Neural progenitor cell (in vitro differentiated cells): ENCODE measurements at regions not wholly inside any gene's neighbourhood (a gene's known extent, or its start where the extent isn't known, plus 50 kb on each side); places are given as distances from the start of the nearest gene placed in this dataset.

ENCODE experiments used
- EZH2phosphoT487 ChIP-seq: fragments of 200-600 bp; sonication (generic); IDR thresholded peaks from 2 replicates; pipeline ENCODE4 v1.6.1; 2017; ENCODE audit warnings: antibody characterized with exemption
- TF ChIP-seq, protein P1 (sequence below): fragments of 200-600 bp; sonication (generic); IDR thresholded peaks from 2 replicates; pipeline ENCODE4 v1.5.1; 2017; ENCODE audit warnings: antibody characterized with exemption, mild to moderate bottlenecking

DNA sequence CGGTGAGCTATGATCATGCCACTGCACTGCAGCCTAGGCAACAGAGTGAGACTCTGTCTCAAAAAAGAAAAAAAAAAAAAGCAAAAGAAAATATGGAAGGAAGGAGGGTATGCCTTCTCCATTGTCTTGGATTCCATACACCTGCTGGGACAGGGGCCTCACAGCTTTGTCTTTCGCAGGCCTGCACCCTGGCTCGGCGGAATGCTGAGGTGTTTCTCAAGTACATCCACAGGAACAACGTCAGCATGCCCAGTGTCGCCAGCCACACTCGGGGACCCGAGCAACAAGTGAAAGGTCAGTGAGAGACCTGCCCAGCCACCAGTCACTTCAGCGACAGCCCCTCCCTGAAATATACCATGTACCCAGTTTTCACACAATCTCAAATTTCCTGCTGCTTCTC is 288.5 kb upstream of the UMPS start:
- no peak for TF ChIP-seq EZH2phosphoT487
- TF ChIP-seq, protein P1, sequence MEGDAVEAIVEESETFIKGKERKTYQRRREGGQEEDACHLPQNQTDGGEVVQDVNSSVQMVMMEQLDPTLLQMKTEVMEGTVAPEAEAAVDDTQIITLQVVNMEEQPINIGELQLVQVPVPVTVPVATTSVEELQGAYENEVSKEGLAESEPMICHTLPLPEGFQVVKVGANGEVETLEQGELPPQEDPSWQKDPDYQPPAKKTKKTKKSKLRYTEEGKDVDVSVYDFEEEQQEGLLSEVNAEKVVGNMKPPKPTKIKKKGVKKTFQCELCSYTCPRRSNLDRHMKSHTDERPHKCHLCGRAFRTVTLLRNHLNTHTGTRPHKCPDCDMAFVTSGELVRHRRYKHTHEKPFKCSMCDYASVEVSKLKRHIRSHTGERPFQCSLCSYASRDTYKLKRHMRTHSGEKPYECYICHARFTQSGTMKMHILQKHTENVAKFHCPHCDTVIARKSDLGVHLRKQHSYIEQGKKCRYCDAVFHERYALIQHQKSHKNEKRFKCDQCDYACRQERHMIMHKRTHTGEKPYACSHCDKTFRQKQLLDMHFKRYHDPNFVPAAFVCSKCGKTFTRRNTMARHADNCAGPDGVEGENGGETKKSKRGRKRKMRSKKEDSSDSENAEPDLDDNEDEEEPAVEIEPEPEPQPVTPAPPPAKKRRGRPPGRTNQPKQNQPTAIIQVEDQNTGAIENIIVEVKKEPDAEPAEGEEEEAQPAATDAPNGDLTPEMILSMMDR = no peak
